ENCODE measurements at regions not wholly inside any gene's neighbourhood (a gene's known extent, or its start where the extent isn't known, plus 50 kb on each side); places are given as distances from the start of the nearest gene placed in this dataset.

DNA sequence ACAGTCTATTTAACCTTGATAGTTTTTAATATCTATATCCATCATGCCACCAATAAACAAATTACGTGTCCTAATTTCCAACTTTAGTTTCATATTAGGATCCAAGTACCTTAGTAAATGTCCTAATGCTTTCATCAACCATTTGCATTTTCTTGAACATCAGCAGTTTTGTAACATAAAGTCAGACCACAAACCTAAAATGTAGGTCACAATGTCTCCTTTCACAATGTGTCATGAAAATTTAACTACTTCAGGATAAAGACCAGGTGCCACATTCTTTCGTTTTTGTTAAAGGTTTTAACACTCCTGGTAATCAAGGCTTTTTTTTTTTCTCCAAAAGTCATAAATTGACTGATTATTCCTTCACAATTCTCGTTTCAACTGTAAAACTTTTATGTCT is 310.7 kb upstream of the PMFBP1 start:
- no peak overlapping the region for H3K27ac ChIP-seq
- no peak for TF ChIP-seq CTCF (conservative IDR thresholded peaks at IDR 0.05)

DNA sequence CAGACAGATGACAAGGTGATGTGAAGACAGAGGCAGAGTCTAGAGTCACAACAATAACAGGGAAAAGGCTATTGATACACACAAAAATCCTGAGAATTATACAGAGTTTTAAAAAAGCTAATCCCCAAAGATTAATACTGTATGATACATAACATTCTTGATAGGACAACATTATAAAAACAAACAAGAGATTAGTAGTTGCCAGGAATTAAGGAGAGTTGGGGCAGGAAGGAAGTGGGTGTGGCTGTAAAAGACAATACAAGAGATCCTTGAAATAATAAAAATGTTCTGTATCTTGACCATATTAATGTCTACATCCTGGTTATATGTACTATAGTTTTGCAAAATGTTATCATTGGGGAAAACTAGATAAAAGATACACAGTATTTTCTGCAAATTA is 309.5 kb upstream of the PMFBP1 start:
- no peak for TF ChIP-seq CTCF (conservative IDR thresholded peaks at IDR 0.05)
- peak overlapping the region; percentile 40 for H3K27ac ChIP-seq

- H3K27ac ChIP-seq: peak overlapping the region; percentile 40; the same call in 1 of the 2 replicates
- TF ChIP-seq CTCF (conservative IDR thresholded peaks at IDR 0.05): no peak
Measured at GRCh38 chr16:72480911-72481310, 309.0 kb upstream of the PMFBP1 start.

DNA sequence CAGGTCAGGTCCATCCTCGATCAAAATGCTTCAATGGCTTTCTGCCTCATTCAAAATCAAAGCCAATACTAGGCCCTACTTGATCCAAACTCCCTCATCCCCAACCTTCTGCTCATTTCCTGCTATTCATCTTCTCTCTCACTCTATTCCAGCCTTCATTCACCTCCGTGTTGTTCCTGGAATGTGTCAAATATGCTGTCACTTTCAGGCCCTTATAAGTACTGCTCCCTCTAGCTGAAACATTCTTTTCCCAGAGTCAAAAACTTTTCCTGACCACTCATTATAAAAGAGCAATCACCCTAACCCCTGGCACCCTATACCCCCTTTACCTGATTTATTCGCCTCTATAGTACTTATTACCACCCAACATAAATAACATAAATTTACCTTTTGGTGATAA is 303.7 kb upstream of the PMFBP1 start:
- no peak overlapping the region for H3K27ac ChIP-seq
- no peak for TF ChIP-seq CTCF (conservative IDR thresholded peaks at IDR 0.05)

GRCh38 chr16:72474501-72475123 is 302.7 kb upstream of the PMFBP1 start:
- no peak for TF ChIP-seq CTCF (conservative IDR thresholded peaks at IDR 0.05)
- H3K27ac ChIP-seq: no peak overlapping the region

GRCh38 chr16:72473631-72474030 is 301.7 kb upstream of the PMFBP1 start:
- no peak for TF ChIP-seq CTCF (conservative IDR thresholded peaks at IDR 0.05)
- H3K27ac ChIP-seq: no peak overlapping the region

- TF ChIP-seq CTCF (conservative IDR thresholded peaks at IDR 0.05): no peak
- H3K27ac ChIP-seq: no peak overlapping the region
Measured at GRCh38 chr16:72471317-72471924, 299.5 kb upstream of the PMFBP1 start.
